Endothelial cell of umbilical vein (primary cell): ENCODE measurements at regions not wholly inside any gene's neighbourhood (a gene's known extent, or its start where the extent isn't known, plus 50 kb on each side); places are given as distances from the start of the nearest gene placed in this dataset.

Source experiments
- BruUV-seq: library from RNA; stranded (reverse); fragments of 400-500 nt; replicated peaks from 2 replicates; lab custom pipeline; 2021; lab: Mats Ljungman, UMichigan
- CTCF ChIA-PET: fragments of 300-600, 350-600 bp; sonication (Branson Sonifier 250); formaldehyde crosslinking; loops from one replicate; lab custom pipeline; 2021; ENCODE audit warnings: antibody characterized with exemption, inconsistent platforms; lab: Charles Lee
- POLR2A ChIA-PET: fragments of 300-600, 350-600 bp; sonication (Branson Sonifier 250); formaldehyde crosslinking; loops from one replicate; lab custom pipeline; 2021; ENCODE audit warnings: antibody characterized with exemption, inconsistent platforms; lab: Charles Lee
- DNase-seq: peaks from one replicate; pipeline ENCODE4 v3.0.0-alpha.2; 2011; ENCODE audit warnings: low read depth, low spot score
- FAIRE-seq: peaks from 2 replicates; lab custom pipeline; 2011; peaks lifted over from hg19 to GRCh38; lab: Jason Lieb, UNC
- H2AFZ ChIP-seq: 2 replicates; pipeline ENCODE4 v1.6.0; 2012; ENCODE audit warnings: low read depth, low read length, control low read depth, inconsistent platforms
- H3K27ac ChIP-seq: 2 replicates; pipeline ENCODE4 v1.5.1; 2011; ENCODE audit warnings: low read depth, mild to moderate bottlenecking, control low read depth, low read length, moderate library complexity; ENCODE audit not compliant: insufficient read depth
- H3K27me3 ChIP-seq, 2 experiments: 2 replicates each; pipeline versions ENCODE4 v1.6.0 to v1.6.1; 2011; ENCODE audit warnings: low read length in 2 of 2, mixed read lengths in 1 of 2; ENCODE audit not compliant: control insufficient read depth in 2 of 2, insufficient read depth in 2 of 2
- H3K36me3 ChIP-seq, 2 experiments: 2 replicates in 1 of 2; 3 replicates in 1 of 2; pipeline ENCODE4 v1.5.1; 2011; ENCODE audit warnings: low read length in 2 of 2, mild to moderate bottlenecking in 1 of 2, moderate library complexity in 1 of 2; ENCODE audit not compliant: control insufficient read depth in 2 of 2, insufficient read depth in 2 of 2; ENCODE audit errors: extremely low read depth in 1 of 2
- H3K4me1 ChIP-seq: 3 replicates; pipeline ENCODE4 v1.5.1; 2011; ENCODE audit warnings: mild to moderate bottlenecking, low read length; ENCODE audit not compliant: control insufficient read depth, insufficient read depth; ENCODE audit errors: extremely low read depth
- H3K4me2 ChIP-seq: 2 replicates; pipeline ENCODE4 v1.6.1; 2011; ENCODE audit warnings: low read length, control low read depth, mixed read lengths; ENCODE audit not compliant: insufficient read depth
- H3K4me3 ChIP-seq, 3 experiments: fragments of 200-600 bp in 1 of 3; sonication (generic), shearing (Covaris generic) in 1 of 3; replicated peaks in 1 of 3; 2 replicates each; pipeline ENCODE4 v1.5.1; 2011 to 2016; ENCODE audit warnings: control low read depth in 3 of 3, low read length in 3 of 3, mild to moderate bottlenecking in 2 of 3, inconsistent platforms in 1 of 3, low read depth in 1 of 3, moderate library complexity in 1 of 3; ENCODE audit not compliant: insufficient read depth in 1 of 3
- H3K79me2 ChIP-seq: 2 replicates; pipeline ENCODE4 v1.6.0; 2012; ENCODE audit warnings: low read length, inconsistent platforms; ENCODE audit not compliant: control insufficient read depth, insufficient read depth
- H3K9ac ChIP-seq: replicated peaks from 2 replicates; pipeline ENCODE3; 2011; ENCODE audit warnings: low read length, control low read depth; ENCODE audit not compliant: insufficient read depth; ENCODE audit errors: extremely low read depth
- H3K9me1 ChIP-seq: replicated peaks from 3 replicates; pipeline ENCODE4 v1.6.0; 2011; ENCODE audit warnings: mild to moderate bottlenecking, low read length; ENCODE audit not compliant: control insufficient read depth, insufficient read depth; ENCODE audit errors: extremely low read depth
- H3K9me3 ChIP-seq: replicated peaks from 2 replicates; pipeline ENCODE4 v1.5.1; 2012; ENCODE audit warnings: low read length, inconsistent platforms; ENCODE audit not compliant: control insufficient read depth, insufficient read depth
- H4K20me1 ChIP-seq: replicated peaks from 2 replicates; pipeline ENCODE3; 2011; ENCODE audit warnings: mild to moderate bottlenecking, low read length; ENCODE audit not compliant: control insufficient read depth, insufficient read depth; ENCODE audit errors: extremely low read depth
- EZH2 ChIP-seq: IDR thresholded peaks from 2 replicates; pipeline ENCODE4 v1.6.1; 2012; ENCODE audit warnings: borderline replicate concordance, low read depth, mild to moderate bottlenecking, moderate library complexity, low read length, inconsistent platforms; ENCODE audit not compliant: severe bottlenecking
- FOS ChIP-seq: IDR thresholded peaks from 2 replicates; pipeline ENCODE4 v1.6.1; 2011; ENCODE audit warnings: mild to moderate bottlenecking, low read length, moderate library complexity, borderline replicate concordance; ENCODE audit not compliant: insufficient read depth
- GATA2 ChIP-seq: IDR thresholded peaks from 2 replicates; pipeline ENCODE4 v1.7.0; 2011; ENCODE audit warnings: low read depth, mild to moderate bottlenecking, moderate library complexity, mixed read lengths, low read length; ENCODE audit not compliant: insufficient read length, insufficient read depth
- JUN ChIP-seq: IDR thresholded peaks from 2 replicates; pipeline ENCODE4 v1.6.1; 2011; ENCODE audit warnings: borderline replicate concordance, low read depth; ENCODE audit not compliant: insufficient read length, insufficient read depth
- MAX ChIP-seq: IDR thresholded peaks from 2 replicates; pipeline ENCODE4 v1.6.1; 2011; ENCODE audit not compliant: insufficient read depth, insufficient read length
- MYC ChIP-seq: IDR thresholded peaks from one replicate; pipeline ENCODE4 v1.6.1; 2011; ENCODE audit warnings: mild to moderate bottlenecking, low read depth, low read length
- POLR2A ChIP-seq: IDR thresholded peaks from 2 replicates; pipeline ENCODE4 v1.6.1; 2012; ENCODE audit warnings: low read depth, mild to moderate bottlenecking, control low read depth, low read length
- POLR2AphosphoS5 ChIP-seq: IDR thresholded peaks from 2 replicates; pipeline ENCODE4 v1.6.1; 2012; ENCODE audit warnings: low read depth, mild to moderate bottlenecking, control low read depth, low read length, moderate library complexity; ENCODE audit not compliant: insufficient read depth
- dilution Hi-C: fragments of 300-500 bp; cut with MboI; formaldehyde crosslinking; loops from one replicate; pipeline ENCODE4 v1.15.0; 2019; ENCODE audit warnings: low sequenced_read_pairs; ENCODE audit not compliant: extremely low pct_ligation_motif_present
- intact Hi-C: fragments of 100-400 bp; cut with micrococcal nuclease; formaldehyde crosslinking; loops from one replicate; pipeline ENCODE4 v1.10.0; 2022
- TF ChIP-seq, protein P1 (sequence below), 2 donors: IDR thresholded peaks; 1 replicate in 1 of 2; 2 replicates in 1 of 2; pipeline ENCODE4 v1.5.1; 2011; ENCODE audit warnings: low read length in 2 of 2, mild to moderate bottlenecking in 2 of 2, moderate library complexity in 2 of 2, control low read depth in 1 of 2, inconsistent platforms in 1 of 2, low read depth in 1 of 2; ENCODE audit not compliant: insufficient read depth in 1 of 2; ENCODE audit errors: extremely low read depth in 1 of 2

DNA sequence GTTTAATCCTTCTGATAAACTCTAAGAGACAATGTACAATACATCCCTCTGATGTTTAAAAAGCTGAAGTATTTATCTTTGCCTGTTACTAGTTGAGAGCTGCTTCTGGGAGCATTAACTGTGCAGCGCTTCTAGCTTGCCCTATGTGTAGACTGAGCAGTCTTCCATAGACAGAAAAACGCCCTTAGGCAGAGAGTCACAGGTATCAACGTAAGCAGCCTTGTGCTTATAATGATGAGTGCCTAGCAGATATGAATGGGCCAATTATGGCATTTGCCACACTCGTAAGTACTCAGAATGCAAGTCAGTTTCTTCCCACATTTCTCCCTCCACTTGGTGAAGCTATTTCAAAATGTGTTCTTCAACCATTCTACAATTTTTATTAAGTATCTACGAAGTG is 731.1 kb upstream of the SLC8A1 start:
- Histone ChIP-seq H3K4me1 (no peaks in the 10 kb centered on the region), H3K4me2 (no peak overlapping the region), H4K20me1 (no peaks in the 10 kb centered on the region), H3K9me3 (no peaks in the 10 kb centered on the region), H3K9ac (no peak overlapping the region), H2AFZ (no peak overlapping the region), H3K36me3 (no peaks in the 10 kb centered on the region), H3K79me2 (no peaks in the 10 kb centered on the region), H3K27me3 (no peaks in the 10 kb centered on the region), H3K9me1 (no peaks in the 10 kb centered on the region), H3K4me3 (no peak overlapping the region), H3K27ac (no peak overlapping the region)
- ChIA-PET POLR2A (no interaction called here), CTCF (interaction anchor here (1.5 to 2.3 kb wide), 3 partner anchors 11 to 155 kb away, joined by 3 to 5 read pairs (median 4); no protein-coding TSS in a partner anchor)
- dilution Hi-C loops (no loop called here), intact Hi-C loops (no loop called here)
- no TSS peak for BruUV-seq
- no peak for TF ChIP-seq EZH2
- no peak for TF ChIP-seq FOS
- TF ChIP-seq JUN, result no peak
- TF ChIP-seq, protein P1, sequence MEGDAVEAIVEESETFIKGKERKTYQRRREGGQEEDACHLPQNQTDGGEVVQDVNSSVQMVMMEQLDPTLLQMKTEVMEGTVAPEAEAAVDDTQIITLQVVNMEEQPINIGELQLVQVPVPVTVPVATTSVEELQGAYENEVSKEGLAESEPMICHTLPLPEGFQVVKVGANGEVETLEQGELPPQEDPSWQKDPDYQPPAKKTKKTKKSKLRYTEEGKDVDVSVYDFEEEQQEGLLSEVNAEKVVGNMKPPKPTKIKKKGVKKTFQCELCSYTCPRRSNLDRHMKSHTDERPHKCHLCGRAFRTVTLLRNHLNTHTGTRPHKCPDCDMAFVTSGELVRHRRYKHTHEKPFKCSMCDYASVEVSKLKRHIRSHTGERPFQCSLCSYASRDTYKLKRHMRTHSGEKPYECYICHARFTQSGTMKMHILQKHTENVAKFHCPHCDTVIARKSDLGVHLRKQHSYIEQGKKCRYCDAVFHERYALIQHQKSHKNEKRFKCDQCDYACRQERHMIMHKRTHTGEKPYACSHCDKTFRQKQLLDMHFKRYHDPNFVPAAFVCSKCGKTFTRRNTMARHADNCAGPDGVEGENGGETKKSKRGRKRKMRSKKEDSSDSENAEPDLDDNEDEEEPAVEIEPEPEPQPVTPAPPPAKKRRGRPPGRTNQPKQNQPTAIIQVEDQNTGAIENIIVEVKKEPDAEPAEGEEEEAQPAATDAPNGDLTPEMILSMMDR (IDR thresholded peaks at IDR 0.05; ENCODE audit: extremely low read depth in 1 of 2, insufficient read depth in 1 of 2, low read depth in 1 of 2, low read length in 2 of 2), result no peak
- TF ChIP-seq GATA2, result no peak
- TF ChIP-seq POLR2AphosphoS5, result no peak
- TF ChIP-seq MAX, result no peak
- no peak for TF ChIP-seq MYC
- TF ChIP-seq POLR2A, result no peak
- DNase-seq (no peak), FAIRE-seq (no peak)
